Panc1 (cell line): ENCODE measurements at regions not wholly inside any gene's neighbourhood (a gene's known extent, or its start where the extent isn't known, plus 50 kb on each side); places are given as distances from the start of the nearest gene placed in this dataset.

ENCODE experiments used
- ATAC-seq: fragments of 200-7000 bp; cut with Tn5 transposase; 2 replicates; pipeline ENCODE4 v1.9.1; 2020; ENCODE audit warnings: mild to moderate bottlenecking, moderate library complexity
- BruUV-seq: library from RNA; stranded (reverse); fragments of 400-500 nt; replicated peaks from 2 replicates; lab custom pipeline; 2021; lab: Mats Ljungman, UMichigan
- CTCF ChIA-PET: fragments of 300-600 bp; sonication (Branson Sonifier 250); formaldehyde crosslinking; loops from one replicate; lab custom pipeline; 2022; ENCODE audit warnings: antibody characterized with exemption; lab: Charles Lee
- POLR2A ChIA-PET: fragments of 300-600 bp; sonication (Branson Sonifier 250); formaldehyde crosslinking; loops from one replicate; lab custom pipeline; 2022; ENCODE audit warnings: antibody characterized with exemption; lab: Charles Lee
- DNase-seq: peaks from one replicate; pipeline ENCODE4 v3.0.0-alpha.2; 2010; ENCODE audit warnings: low read depth, low spot score
- H3K27ac ChIP-seq: 2 replicates; pipeline ENCODE4 v1.5.1; 2011; ENCODE audit warnings: mild to moderate bottlenecking, low read length, inconsistent platforms
- H3K27me3 ChIP-seq: fragments of 200-500 bp; sonication (Bioruptor generic); 2 replicates; pipeline ENCODE4 v1.6.0; 2014; ENCODE audit warnings: low read length, inconsistent platforms; ENCODE audit not compliant: control insufficient read depth, insufficient read depth
- H3K36me3 ChIP-seq: fragments of 200-500 bp; sonication (Bioruptor generic); 2 replicates; pipeline ENCODE4 v1.5.1; 2014; ENCODE audit warnings: inconsistent platforms, mild to moderate bottlenecking, low read length, moderate library complexity; ENCODE audit not compliant: control insufficient read depth, insufficient read depth
- H3K4me1 ChIP-seq: 2 replicates; pipeline ENCODE4 v1.5.1; 2011; ENCODE audit warnings: inconsistent platforms, mild to moderate bottlenecking, low read length, moderate library complexity; ENCODE audit not compliant: control insufficient read depth, insufficient read depth
- H3K4me3 ChIP-seq, 2 experiments: 2 replicates each; pipeline ENCODE4 v1.5.1; 2011 to 2012; ENCODE audit warnings: low read depth in 2 of 2, low read length in 2 of 2, mild to moderate bottlenecking in 2 of 2, inconsistent platforms in 1 of 2, moderate library complexity in 1 of 2
- H3K9me3 ChIP-seq: fragments of 200-500 bp; sonication (Bioruptor generic); 2 replicates; pipeline ENCODE4 v1.5.1; 2014; ENCODE audit warnings: low read depth, mild to moderate bottlenecking, inconsistent platforms, low read length, moderate library complexity; ENCODE audit not compliant: control insufficient read depth, insufficient read depth
- CTCF ChIP-seq: fragments of 450-650 bp; IDR thresholded peaks from 2 replicates; pipeline ENCODE4 v1.5.1; 2017; ENCODE audit warnings: mild to moderate bottlenecking
- POLR2AphosphoS5 ChIP-seq: IDR thresholded peaks from 2 replicates; pipeline ENCODE4 v1.6.1; 2012; ENCODE audit warnings: mild to moderate bottlenecking, low read depth, low read length, moderate library complexity
- REST ChIP-seq, 2 experiments: IDR thresholded peaks; 2 replicates each; pipeline ENCODE4 v1.6.1; 2011 to 2012; ENCODE audit warnings: low read depth in 2 of 2, control low read depth in 1 of 2, low read length in 1 of 2, mild to moderate bottlenecking in 1 of 2, moderate library complexity in 1 of 2; ENCODE audit not compliant: insufficient read depth in 1 of 2
- SIN3A ChIP-seq: IDR thresholded peaks from 2 replicates; pipeline ENCODE4 v1.6.1; 2012; ENCODE audit warnings: low read depth, mild to moderate bottlenecking, low read length, moderate library complexity, borderline replicate concordance; ENCODE audit not compliant: insufficient read depth
- TCF7L2 ChIP-seq: IDR thresholded peaks from 2 replicates; pipeline ENCODE4 v1.6.1; 2011; ENCODE audit warnings: mild to moderate bottlenecking, low read depth, low read length, inconsistent platforms
- in situ Hi-C: cut with HindIII; loops from 2 replicates; pipeline ENCODE4 v1.10.0; 2016; ENCODE audit warnings: low sequenced_read_pairs, low pct_unique_long_range_greater_than_20kb
- intact Hi-C: fragments of 100-400 bp; cut with micrococcal nuclease; formaldehyde crosslinking; loops from one replicate; pipeline ENCODE4 v1.10.0; 2022; ENCODE audit not compliant: unreplicated experiment

- no TSS peak for BruUV-seq
Observed at GRCh38 chr15:38012894-38013293, 78.5 kb downstream of the TMCO5A start.

GRCh38 chr15:38017721-38018120 is 83.3 kb downstream of the TMCO5A start:
- Histone ChIP-seq H3K4me3 (no peak overlapping the region), H3K27me3 (no peaks in the 10 kb centered on the region), H3K9me3 (no peaks in the 10 kb centered on the region), H3K27ac (no peak overlapping the region), H3K36me3 (no peaks in the 10 kb centered on the region), H3K4me1 (no peaks in the 10 kb centered on the region)
- in situ Hi-C loops: no loop called here
- ChIA-PET CTCF (no interaction called here), POLR2A (no interaction called here)
- ATAC-seq (no peak), DNase-seq (no peak)
- TF ChIP-seq REST (IDR thresholded peaks at IDR 0.05; ENCODE audit: insufficient read depth in 1 of 2, low read depth in 2 of 2, low read length in 1 of 2): no peak
- no peak for TF ChIP-seq POLR2AphosphoS5
- no peak for TF ChIP-seq TCF7L2
- no peak for TF ChIP-seq SIN3A
- TF ChIP-seq CTCF: no peak
- intact Hi-C loops: no loop called here
- no TSS peak for BruUV-seq

More at GRCh38 chr15:38012894-38013293, 78.5 kb downstream of the TMCO5A start:
- ChIA-PET CTCF (no interaction called here), POLR2A (no interaction called here)
- Histone ChIP-seq H3K36me3 (no peaks in the 10 kb centered on the region), H3K9me3 (no peaks in the 10 kb centered on the region), H3K27ac (no peak overlapping the region), H3K4me1 (no peaks in the 10 kb centered on the region), H3K4me3 (no peak overlapping the region), H3K27me3 (no peaks in the 10 kb centered on the region)
- intact Hi-C loops (no loop called here), in situ Hi-C loops (no loop called here)
- DNase-seq (no peak), ATAC-seq (no peak)
- TF ChIP-seq SIN3A (no peak), POLR2AphosphoS5 (no peak), REST (IDR thresholded peaks at IDR 0.05; ENCODE audit: insufficient read depth in 1 of 2, low read depth in 2 of 2, low read length in 1 of 2) (no peak), TCF7L2 (no peak), CTCF (no peak)
